Caki2 (cell line): ENCODE measurements at regions not wholly inside any gene's neighbourhood (a gene's known extent, or its start where the extent isn't known, plus 50 kb on each side); places are given as distances from the start of the nearest gene placed in this dataset.
"Not testable (repeated sequence)": the region's sequence is repeated elsewhere in the genome, so short reads cannot be mapped to it uniquely, and the experiment has no call there.

Source experiments
- DNase-seq: peaks from one replicate; pipeline ENCODE4 v3.0.0-alpha.2; 2015; ENCODE audit warnings: low read depth
- in situ Hi-C: cut with HindIII; loops from 2 replicates; pipeline ENCODE4 v1.10.0; 2016; ENCODE audit warnings: low sequenced_read_pairs, low pct_unique_long_range_greater_than_20kb, mixed read lengths

- DNase-seq = no peak
- in situ Hi-C loops = no loop called here
Measured at GRCh38 chr10:30207485-30208052, 141.5 kb downstream of the MTPAP start.

DNA sequence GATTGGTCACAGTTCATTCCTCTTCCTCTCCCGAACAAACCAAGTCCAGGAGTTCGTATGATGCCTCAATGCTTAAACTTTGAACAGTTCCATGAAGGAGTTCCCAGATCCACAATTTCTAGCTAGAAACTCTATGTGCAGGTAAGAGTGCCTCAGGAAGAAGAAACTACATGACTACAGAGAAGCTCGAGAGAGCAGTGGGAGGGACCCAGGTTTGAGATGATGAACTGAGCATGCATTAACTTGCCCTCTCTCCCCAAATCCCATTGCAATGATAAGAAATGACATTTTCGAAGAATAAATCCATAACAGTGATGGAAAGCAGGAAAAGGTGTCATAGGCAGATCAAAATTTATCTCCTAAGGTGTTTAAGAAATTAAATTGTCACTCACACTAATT lies 140.6 kb upstream of the JCAD start:
- DNase-seq = no peak
- in situ Hi-C loops = no loop called here

DNA sequence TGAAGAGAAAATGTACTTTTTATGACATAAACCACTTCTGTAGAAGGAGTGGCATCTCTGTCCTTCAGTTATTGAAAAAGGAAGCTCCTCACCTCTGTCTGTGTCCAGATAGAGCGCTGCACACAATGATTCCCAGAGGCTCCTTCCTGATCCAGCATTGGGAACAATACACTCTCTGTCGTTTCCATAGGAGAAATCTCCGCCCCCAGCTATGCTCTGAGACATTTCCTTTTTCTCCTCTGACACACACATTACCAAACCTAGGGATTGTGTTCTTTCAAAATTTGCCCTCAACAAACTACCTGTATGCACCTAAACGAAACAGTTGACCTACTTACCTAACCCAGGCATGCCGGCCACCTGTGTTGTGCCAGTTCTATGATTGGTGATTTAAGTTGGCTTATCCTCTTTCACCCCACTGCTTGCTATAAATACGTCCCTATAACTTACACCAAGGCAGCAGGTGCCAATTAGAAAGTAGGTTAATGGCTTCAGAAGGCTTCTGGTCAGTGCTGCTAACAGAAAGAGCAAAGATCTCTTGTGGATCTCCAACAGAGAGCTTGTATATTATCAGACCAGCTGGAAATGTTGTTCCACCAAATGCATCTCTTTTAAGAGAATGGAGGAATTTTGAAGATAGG lies 140.1 kb upstream of the JCAD start:
- no peak for DNase-seq
- in situ Hi-C loops = no loop called here

GRCh38 chr10:30197186-30197585 lies 137.8 kb upstream of the JCAD start:
- in situ Hi-C loops = no loop called here

DNA sequence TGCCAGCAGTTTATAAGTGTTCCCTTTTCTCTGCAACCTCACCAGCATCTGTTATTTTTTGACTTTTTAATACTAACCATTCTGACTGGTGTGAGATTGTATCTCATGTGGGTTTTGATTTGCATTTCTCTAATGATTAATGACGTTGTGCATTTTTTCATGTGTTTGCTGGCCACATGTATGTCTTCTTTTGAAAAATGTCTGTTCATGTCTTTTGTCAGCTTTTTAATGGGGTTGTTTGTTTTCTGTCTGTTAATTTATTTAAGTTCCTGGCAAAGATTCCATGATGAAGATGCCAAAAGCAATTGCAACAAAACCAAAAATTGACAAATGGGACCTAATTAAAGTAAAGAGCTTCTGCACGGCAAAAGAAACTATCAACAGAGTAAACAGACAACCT lies 137.2 kb upstream of the JCAD start:
- in situ Hi-C loops, DNase-seq: not testable (repeated sequence)

More at GRCh38 chr10:30197186-30197585, 137.8 kb upstream of the JCAD start:
- no peak for DNase-seq

GRCh38 chr10:30192846-30193608 lies 133.6 kb upstream of the JCAD start:
- in situ Hi-C loops = no loop called here

GRCh38 chr10:30190577-30191552 lies 131.5 kb upstream of the JCAD start:
- in situ Hi-C loops = no loop called here
- no peak for DNase-seq

More at GRCh38 chr10:30192846-30193608, 133.6 kb upstream of the JCAD start:
- no peak for DNase-seq

GRCh38 chr10:30189238-30189580 lies 129.8 kb upstream of the JCAD start:
- in situ Hi-C loops = no loop called here
- DNase-seq = no peak

GRCh38 chr10:30188556-30189237 lies 129.3 kb upstream of the JCAD start:
- in situ Hi-C loops = no loop called here

GRCh38 chr10:30188101-30188500 lies 128.7 kb upstream of the JCAD start:
- in situ Hi-C loops = no loop called here
- DNase-seq = no peak

More at GRCh38 chr10:30188556-30189237, 129.3 kb upstream of the JCAD start:
- no peak for DNase-seq

DNA sequence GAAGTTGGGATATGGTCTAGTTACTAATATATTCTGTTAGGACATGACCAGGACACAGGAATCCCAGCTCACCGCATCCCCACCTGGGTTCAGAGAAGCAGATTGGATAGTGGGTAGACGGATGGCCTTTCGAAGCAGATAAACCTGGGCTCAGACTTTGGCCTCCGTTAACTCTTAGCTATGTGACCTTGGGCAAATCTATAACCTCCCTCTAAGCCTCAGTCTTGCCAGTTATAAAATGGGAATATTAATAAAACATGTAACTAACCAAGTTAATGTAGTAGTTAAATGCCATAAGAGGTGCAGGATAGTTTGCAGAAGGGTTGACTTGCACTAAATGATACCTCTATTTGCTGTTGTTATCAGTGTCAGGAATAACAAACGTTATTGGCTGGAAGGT lies 127.6 kb upstream of the JCAD start:
- DNase-seq = no peak
- in situ Hi-C loops = no loop called here

DNA sequence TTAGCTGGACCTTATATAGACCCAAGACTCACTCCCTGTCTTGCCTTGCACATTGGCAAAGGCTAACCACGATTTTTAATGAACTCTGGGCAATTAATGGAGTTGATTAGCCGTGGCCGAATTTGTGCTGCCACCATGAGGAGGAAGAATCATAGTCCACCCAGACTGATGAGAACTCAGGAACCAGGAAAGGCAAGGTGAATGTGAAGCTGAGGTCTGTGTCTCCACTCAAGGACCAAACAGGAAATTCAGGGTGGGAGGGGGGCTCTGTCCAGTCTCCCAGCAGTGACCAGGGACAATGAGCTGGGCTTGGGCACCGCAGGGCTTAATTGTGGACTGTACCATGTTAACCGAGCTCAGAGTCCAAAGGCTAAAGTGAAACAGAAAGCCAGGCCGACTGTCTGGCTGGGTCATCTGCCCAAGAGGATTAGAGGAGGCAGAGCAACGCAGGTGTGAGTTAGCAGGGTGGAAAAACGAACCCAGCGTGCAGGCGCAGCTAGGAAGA lies 127.0 kb upstream of the JCAD start:
- DNase-seq = peak; percentile 86
- in situ Hi-C loops = no loop called here

DNA sequence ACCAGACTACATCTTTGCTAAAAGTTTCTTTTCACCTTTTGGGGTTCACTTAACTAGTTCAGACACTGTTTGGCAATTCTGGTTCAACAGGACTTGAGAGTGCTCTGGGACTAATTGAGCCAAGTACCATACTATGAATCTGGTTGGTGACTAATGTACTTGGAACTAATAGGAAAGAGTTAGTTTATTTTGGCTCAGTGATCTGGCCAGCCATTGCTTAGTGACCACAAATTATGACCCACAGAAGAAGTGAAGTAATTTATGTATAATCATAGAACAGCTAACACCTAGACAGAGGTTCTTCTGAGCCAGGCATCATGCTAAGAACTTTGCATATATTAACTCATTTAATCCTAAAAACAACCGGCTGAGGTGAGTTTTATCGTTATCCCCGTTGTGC lies 126.5 kb upstream of the JCAD start:
- in situ Hi-C loops = no loop called here
- DNase-seq = peak; percentile 82

GRCh38 chr10:30185341-30185740 lies 126.0 kb upstream of the JCAD start:
- DNase-seq = no peak
- in situ Hi-C loops = no loop called here

GRCh38 chr10:30184397-30185033 lies 125.1 kb upstream of the JCAD start:
- DNase-seq = no peak
- in situ Hi-C loops = no loop called here

DNA sequence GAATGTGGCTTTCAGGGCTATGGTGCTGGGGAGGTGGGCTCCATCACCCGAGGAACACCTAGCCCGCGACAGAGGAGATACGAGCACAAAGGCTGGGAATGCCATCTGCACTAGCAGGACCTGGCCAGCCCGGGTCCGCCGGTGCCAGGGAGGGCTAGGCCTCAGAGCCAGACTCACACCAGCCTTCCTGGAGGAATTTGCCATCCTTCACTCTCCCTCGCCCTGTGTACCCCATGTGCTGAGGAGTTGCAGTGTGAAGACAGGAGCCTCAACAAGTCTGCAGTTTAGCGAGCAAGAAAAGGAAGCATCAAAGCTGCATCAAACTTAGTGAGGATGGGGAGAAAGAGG lies 123.6 kb upstream of the JCAD start:
- in situ Hi-C loops = no loop called here

DNA sequence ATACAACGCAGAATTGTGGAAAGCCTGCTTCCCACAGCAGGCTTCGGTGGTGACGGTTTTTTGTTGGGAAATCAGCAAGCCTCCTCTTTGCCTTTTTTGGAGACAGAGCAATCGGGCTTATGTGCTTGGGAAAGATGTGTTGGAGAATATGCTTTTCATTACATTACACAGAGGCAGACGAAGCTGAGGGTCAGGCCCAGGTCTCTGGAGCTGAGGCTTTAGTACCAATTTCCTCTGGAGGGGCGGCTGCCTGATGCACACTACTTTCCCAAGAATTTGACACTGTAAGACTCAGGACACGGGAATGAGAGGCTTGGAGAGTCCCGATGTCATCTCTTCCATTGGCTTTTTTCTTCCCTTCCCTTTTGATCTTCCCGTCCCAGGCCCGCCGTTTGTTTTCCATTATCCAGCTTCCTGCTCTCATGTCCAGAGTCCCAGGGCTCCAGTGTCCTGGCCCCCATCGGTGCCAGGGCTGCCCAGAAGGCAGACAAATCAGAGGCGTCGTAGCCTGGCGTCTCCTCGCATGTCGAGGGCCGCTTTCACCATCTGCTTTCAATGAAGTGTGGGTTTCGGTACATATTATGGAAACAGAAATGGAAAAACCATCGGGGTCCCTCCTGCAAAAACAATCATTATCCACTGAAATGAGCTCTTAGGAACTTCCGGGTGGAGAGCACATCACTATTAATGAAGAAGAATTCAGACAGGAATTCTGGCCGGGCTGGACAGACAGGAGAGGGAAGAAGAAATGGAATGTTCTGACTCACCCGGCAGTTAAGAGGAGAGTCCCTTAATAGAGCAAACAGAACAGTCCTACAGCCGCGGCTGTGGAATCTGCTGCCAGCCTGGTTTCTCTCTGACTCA lies 123.0 kb upstream of the JCAD start:
- in situ Hi-C loops = no loop called here
- peak; percentile 79 for DNase-seq

More for the DNA sequence above, 123.6 kb upstream of the JCAD start:
- DNase-seq = no peak
